AG20443 (cell line): ENCODE measurements at regions not wholly inside any gene's neighbourhood (a gene's known extent, or its start where the extent isn't known, plus 50 kb on each side); places are given as distances from the start of the nearest gene placed in this dataset.
"Not testable (repeated sequence)": the region's sequence is repeated elsewhere in the genome, so short reads cannot be mapped to it uniquely, and the experiment has no call there.

Source experiments
- DNase-seq: peaks from one replicate; pipeline ENCODE4 v3.0.0; 2012; ENCODE audit warnings: low spot score, mixed read lengths

GRCh38 chr13:111064661-111065060, 50.4 kb upstream of the ARHGEF7 start:
- no peak for DNase-seq

GRCh38 chr13:111062966-111063365, 52.1 kb upstream of the ARHGEF7 start:
- DNase-seq, result no peak

DNA sequence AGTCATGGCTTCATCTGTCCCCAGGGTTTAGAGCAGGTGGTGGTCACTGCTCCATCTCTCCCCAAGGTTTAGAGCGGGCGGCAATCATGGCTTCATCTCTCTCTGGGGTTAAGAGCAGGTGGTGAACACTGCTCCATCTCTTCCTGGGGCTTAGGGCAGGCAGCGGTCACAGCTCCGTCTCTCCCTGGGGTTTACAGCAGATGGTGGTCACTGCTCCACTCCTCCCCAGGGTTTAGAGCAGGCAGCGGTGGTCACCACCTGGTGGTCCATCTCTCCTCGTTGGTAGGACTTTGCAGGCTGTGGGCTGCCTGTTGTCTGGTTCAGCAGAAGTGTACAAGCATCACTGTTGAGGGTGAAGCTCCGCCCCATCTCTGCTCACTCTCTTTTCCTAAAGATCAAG, 52.8 kb upstream of the ARHGEF7 start:
- DNase-seq, result no peak

GRCh38 chr13:111061358-111062045, 53.6 kb upstream of the ARHGEF7 start:
- no peak for DNase-seq

DNA sequence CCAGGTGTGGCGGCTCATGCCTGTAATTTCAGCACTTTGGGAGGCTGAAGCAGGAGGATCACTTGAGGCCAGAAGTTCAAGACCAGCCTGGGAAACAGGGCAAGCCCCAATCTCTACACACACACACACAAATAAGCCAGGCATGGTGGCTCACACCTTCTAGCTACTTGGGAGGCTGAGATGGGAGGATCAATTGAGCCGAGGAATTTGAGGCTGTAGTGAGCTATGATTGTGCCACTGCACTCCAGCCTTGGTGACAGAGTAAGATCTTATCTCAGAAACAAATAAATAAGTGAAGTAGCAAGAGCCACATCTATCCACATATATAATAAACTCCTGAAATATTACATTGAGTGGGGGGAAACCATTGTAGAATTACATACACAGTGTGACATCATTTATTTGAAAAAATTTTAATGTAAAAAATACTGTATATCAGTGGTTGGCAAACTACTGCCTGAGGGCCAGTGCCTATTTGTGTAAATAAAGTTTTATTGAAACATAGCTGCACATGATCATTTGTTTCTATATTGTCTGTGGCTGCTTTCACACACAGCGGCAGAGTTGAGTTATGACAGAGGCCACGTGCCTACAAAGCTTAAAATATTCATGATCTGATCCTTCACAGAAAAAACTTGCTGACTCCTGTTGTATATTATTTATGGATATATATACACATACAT, 54.7 kb upstream of the ARHGEF7 start:
- no peak for DNase-seq

DNA sequence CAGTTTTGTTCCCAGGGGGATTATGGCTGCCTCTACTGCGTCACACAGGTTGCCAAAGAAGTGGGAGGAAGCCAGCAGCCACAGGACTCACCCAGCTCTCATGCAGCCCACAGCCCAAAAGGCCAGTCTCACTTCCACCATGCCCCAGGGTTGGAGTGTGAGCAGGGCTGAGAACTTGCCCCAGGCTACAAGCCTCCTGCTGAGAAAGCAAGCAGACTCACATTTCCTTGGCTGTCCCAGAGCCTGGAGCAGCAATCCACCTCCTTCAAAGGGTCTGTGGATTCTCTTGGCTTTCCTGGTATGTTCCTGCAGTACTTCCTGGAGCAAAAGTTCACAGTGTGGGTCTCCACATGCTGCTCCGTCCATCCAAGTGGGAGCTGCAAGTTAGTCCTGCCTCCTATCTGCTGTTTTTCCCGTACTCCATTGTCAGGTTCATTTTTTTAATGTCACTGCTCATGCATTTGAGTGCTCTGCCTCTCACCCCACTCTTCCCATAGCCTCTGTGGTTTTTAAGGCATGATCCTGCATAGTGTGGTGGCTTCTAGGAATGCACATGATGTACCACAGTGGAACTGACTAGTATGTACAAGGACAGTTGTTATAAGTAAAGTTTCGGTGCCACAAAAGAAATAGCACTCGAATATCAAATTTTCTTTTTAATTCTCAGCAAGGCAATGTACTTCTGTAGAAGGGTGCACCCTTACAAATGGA, 56.2 kb upstream of the ARHGEF7 start:
- no peak for DNase-seq

DNA sequence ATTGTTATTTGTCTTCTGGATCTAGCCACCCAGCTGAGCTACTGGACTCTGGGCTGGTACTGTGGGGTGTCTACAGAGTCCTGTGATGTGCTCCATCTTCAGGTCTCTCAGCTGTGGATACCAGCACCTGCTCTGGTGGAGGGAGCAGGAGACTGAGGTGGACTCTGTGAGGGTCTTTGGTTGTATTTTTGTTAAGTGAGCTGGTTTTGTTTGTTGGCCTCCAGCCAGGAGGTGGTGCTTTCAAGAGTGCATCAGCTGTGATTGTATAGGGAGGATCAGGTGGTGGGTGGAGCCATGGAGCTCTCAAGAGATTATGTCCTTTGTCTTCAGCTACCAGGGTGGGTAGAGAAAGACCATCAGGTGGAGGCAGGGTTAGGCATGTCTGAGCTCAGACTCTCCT, 56.8 kb upstream of the ARHGEF7 start:
- not testable (repeated sequence) for DNase-seq

GRCh38 chr13:111051726-111052232, 63.3 kb upstream of the ARHGEF7 start:
- DNase-seq, result not testable (repeated sequence)

DNA sequence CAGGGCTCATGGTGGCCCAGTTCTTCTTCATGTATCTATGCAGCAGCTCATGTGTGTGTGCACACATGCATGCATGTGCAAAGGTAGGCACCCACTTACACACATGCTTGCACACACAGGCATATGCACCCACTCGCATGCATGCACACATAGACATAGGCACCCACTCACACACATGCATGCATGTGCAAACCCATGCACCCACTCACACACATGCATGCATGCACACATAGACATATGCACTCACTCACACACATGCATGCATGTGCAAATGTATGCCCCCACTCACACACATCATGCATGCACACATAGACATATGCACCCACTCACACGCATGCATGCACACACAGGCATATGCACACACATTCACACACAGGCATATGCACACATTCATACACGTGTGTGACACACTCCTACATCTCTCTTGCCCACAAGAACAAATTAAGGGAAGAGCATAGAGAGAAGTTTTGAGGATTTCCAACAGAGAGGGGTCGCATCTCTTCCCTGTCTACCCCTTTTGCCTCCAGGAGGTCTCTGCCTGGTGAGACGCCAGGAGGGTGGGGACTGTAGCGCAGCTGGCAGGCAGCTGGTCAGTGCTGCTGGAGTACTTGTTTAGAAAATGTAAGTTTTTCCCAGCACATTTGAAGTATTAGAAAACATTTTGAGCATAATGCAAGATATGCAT, 63.9 kb upstream of the ARHGEF7 start:
- DNase-seq, result no peak

GRCh38 chr13:111050539-111050879, 64.6 kb upstream of the ARHGEF7 start:
- no peak for DNase-seq

GRCh38 chr13:111049791-111050538, 65.1 kb upstream of the ARHGEF7 start:
- DNase-seq, result peak; percentile 51

DNA sequence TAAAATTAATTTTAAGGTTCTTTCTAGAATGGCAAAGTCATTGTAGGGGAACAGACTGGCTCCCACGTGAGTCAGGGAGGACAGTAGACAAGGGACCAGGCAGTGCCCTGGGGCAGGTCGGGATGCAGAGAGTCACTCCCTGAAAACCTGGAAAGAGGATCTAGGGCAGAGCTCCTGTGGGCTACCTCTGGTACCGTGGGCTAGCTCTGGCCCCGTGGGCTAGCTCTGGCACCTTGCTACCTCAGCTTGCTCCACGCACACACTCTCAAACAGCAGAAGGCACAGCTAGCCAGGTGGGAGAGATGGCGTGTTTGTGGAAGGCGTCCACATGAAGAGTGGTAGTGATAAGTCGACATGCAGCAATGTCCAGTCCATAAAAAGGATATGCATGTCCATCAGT, 66.7 kb upstream of the ARHGEF7 start:
- DNase-seq, result no peak

GRCh38 chr13:111047326-111047725, 67.8 kb upstream of the ARHGEF7 start:
- DNase-seq, result no peak

DNA sequence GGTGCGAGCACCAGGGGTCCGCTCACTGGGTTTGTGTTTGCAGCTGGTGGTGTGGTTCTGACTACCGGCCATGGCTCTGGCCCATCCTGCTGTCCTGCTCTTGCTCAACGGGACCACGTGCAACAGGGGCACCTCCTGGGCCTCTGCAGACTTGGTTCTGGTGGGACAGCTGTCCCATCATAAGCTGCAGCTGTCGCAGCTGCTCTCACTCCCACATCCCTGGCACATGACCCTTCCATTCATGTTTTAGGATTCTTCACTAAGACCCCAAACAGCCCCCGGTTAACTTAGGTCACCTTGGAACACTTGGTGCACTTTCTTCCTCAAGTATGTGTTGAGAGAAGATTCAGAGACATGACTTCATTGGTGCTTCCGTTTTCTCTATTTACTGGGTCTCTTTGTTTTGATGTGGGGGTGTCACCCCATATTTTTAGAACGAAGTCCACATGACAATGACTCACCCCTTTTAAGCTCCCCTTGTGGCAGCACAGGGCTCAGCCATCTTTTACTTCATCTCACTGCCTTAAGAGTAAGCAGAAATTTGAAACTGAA, 68.4 kb upstream of the ARHGEF7 start:
- peak; percentile 39 for DNase-seq

- DNase-seq, result no peak
Observed at GRCh38 chr13:111045170-111045569, 69.9 kb upstream of the ARHGEF7 start.

DNA sequence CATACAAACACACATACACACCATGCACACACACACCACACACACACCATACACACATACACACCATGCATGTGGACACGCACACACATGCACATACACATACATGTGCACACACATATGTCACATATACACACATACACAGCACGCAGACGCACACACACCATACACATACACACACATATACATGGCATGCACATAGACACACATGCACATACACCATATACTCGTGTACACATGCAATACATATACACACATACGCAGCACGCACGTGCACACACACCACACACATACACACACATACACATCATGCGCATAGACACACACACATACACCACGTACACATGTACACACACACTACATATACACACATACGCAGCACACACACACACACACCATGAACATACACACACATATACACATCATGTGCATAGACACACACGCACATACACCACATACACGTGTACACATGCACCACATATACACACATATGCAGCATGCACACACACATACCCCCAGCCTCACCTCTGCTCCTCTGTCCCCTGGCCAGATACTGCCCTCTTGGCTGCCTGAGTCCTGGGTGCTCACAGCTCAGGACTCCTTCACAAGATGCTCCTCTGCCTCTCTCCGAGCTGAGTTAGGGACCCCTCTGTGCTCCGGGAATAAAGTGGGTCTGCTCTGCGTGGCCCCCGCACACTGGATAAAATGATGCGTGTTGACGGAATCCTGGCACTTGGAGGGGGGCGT, 70.9 kb upstream of the ARHGEF7 start:
- no peak for DNase-seq

DNA sequence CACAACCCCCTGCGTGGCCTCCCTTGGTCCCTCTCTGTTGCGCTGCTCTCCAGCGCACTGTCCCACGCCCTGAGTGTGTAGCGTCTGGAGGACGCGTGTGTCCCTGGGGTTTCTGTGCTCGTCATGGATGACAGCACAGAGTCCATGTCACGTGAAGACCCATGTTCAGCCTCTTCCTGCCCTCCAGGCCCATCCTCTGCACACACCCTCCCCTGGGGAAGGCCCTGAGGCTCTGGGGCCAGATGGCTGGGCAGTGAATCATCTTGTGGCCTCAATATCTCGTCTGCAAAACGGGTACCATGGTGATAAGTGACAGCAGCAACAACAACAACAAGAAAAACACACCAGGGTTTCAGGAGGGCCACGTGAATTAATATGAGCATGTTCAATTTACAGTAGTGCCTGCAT, 71.5 kb upstream of the ARHGEF7 start:
- DNase-seq, result peak; percentile 90

DNA sequence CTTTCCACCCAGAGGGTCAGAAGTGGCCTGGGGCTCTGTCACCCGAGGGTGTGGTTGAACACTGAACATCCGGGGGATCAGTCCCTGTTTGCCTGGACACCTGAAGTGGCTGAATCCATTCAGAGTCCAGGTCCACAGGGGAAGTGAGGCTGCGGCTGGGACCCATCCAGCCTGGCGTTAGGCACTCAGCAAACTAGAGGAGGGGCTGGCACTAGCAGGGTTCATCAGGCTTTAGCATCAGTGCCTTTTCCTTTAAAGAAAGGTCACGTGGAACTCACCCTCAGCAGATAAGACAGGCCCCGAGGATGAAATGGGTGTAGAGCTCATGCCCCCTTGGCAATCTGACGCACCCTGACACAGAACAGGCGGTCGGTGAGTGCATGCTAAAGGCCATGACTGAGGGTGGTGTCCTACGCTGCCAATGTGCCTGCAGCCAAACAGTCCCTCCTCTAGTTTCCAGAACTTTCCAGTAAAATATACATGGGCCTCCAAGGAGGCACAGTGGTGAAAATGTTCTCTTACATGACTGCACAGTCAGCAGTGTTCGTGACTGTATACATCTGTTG, 72.4 kb upstream of the ARHGEF7 start:
- DNase-seq, result no peak

- no peak for DNase-seq
Observed at GRCh38 chr13:111040830-111041229, 74.3 kb upstream of the ARHGEF7 start.

- DNase-seq, result no peak
Observed at GRCh38 chr13:111039735-111040134, 75.4 kb upstream of the ARHGEF7 start.
